H1 (cell line): ENCODE measurements at regions not wholly inside any gene's neighbourhood (a gene's known extent, or its start where the extent isn't known, plus 50 kb on each side); places are given as distances from the start of the nearest gene placed in this dataset.

Experiments
- KDM1A ChIP-seq: fragments of 200-600, 300-600 bp; sonication (generic); IDR thresholded peaks from 2 replicates; pipeline ENCODE4 v1.7.1; 2016; ENCODE audit warnings: mild to moderate bottlenecking, low read length, borderline replicate concordance
- SAP30 ChIP-seq: fragments of 300-600 bp; sonication (generic); IDR thresholded peaks from 2 replicates; pipeline ENCODE4 v1.7.1; 2012; ENCODE audit warnings: low read length, moderate library complexity, mild to moderate bottlenecking, inconsistent platforms; ENCODE audit not compliant: insufficient read depth, insufficient replicate concordance

DNA sequence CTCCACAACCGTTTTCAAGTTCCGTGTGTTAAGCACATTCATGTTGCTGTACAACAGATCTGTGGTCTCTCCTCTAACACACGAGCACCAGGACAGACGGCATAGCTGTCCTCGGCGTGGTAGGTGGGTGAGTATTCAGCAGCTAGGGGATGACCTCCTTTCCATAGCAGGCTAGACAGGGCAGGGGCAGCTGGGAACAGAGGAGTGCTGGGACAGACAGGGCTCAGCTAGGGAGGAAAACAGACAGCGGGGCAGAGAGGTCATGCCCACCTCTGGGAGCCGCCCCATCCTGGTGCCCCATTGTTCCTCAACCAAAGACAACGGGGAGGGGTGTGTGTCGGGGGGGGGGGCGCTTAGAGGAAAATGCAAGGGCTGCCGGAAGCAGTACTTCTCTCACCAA is 271.5 kb upstream of the FOXQ1 start (continued):
- TF ChIP-seq KDM1A (no peak), SAP30 (no peak)
